HT1080 (cell line): ENCODE measurements at regions not wholly inside any gene's neighbourhood (a gene's known extent, or its start where the extent isn't known, plus 50 kb on each side); places are given as distances from the start of the nearest gene placed in this dataset.
"Not testable (repeated sequence)": the region's sequence is repeated elsewhere in the genome, so short reads cannot be mapped to it uniquely, and the experiment has no call there.

Experiments used
- DNase-seq: peaks from one replicate; pipeline ENCODE4 v3.0.0-alpha.2; 2015; ENCODE audit warnings: low read depth

GRCh38 chr3:118208642-118209041 is 826.0 kb downstream of the IGSF11 start:
- DNase-seq = no peak

GRCh38 chr3:118213892-118214291 is 820.8 kb downstream of the IGSF11 start:
- DNase-seq = no peak

GRCh38 chr3:118226206-118226605 is 808.4 kb downstream of the IGSF11 start:
- DNase-seq = no peak

- DNase-seq = no peak
These were observed 807.5 kb downstream of the IGSF11 start for GRCh38 chr3:118227191-118227590.

GRCh38 chr3:118228151-118228550 is 806.5 kb downstream of the IGSF11 start:
- no peak for DNase-seq

GRCh38 chr3:118229196-118229595 is 805.5 kb downstream of the IGSF11 start:
- no peak for DNase-seq

GRCh38 chr3:118231578-118231977 is 803.1 kb downstream of the IGSF11 start:
- no peak for DNase-seq

GRCh38 chr3:118239253-118239652 is 795.4 kb downstream of the IGSF11 start:
- no peak for DNase-seq

- no peak for DNase-seq
These were observed 789.9 kb downstream of the IGSF11 start for GRCh38 chr3:118244761-118245160.

GRCh38 chr3:118245312-118245711 is 789.3 kb downstream of the IGSF11 start:
- DNase-seq = no peak

- DNase-seq = not testable (repeated sequence)
These were observed 775.8 kb downstream of the IGSF11 start for GRCh38 chr3:118258850-118259249.

GRCh38 chr3:118262800-118263402 is 771.7 kb downstream of the IGSF11 start:
- peak; percentile 78 for DNase-seq

GRCh38 chr3:118267588-118267987 is 767.1 kb downstream of the IGSF11 start:
- DNase-seq = no peak

- DNase-seq = no peak
These were observed 765.0 kb downstream of the IGSF11 start for GRCh38 chr3:118269537-118270125.

- no peak for DNase-seq
These were observed 761.7 kb downstream of the IGSF11 start for GRCh38 chr3:118272991-118273390.

GRCh38 chr3:118277814-118278213 is 756.8 kb downstream of the IGSF11 start:
- DNase-seq = no peak

- DNase-seq = no peak
These were observed 741.8 kb downstream of the IGSF11 start for GRCh38 chr3:118292841-118293240.

GRCh38 chr3:118298133-118298532 is 736.5 kb downstream of the IGSF11 start:
- no peak for DNase-seq

- no peak for DNase-seq
These were observed 730.1 kb downstream of the IGSF11 start for GRCh38 chr3:118304557-118304956.

GRCh38 chr3:118332699-118333098 is 701.9 kb downstream of the IGSF11 start:
- DNase-seq = no peak

GRCh38 chr3:118337649-118338048 is 697.0 kb downstream of the IGSF11 start:
- DNase-seq = no peak

- DNase-seq = no peak
These were observed 687.1 kb downstream of the IGSF11 start for GRCh38 chr3:118347396-118348168.

GRCh38 chr3:118348169-118348557 is 686.5 kb downstream of the IGSF11 start:
- no peak for DNase-seq
